HL-60 (cell line): ENCODE measurements at regions not wholly inside any gene's neighbourhood (a gene's known extent, or its start where the extent isn't known, plus 50 kb on each side); places are given as distances from the start of the nearest gene placed in this dataset.

Experiments
- DNase-seq, 2 experiments: peaks; one replicate each; pipeline ENCODE4 v3.0.0-alpha.2; 2010 to 2020; ENCODE audit warnings: low read depth in 1 of 2, low spot score in 1 of 2
- H3K27ac ChIP-seq: fragments of 250-450 bp; sonication (Bioruptor Pico); replicated peaks from 2 replicates; pipeline ENCODE4 v1.5.1; 2020; ENCODE audit warnings: mild to moderate bottlenecking, moderate library complexity
- H3K27me3 ChIP-seq: fragments of 250-450 bp; sonication (Bioruptor Pico); 2 replicates; pipeline ENCODE4 v1.5.1; 2021; ENCODE audit warnings: mild to moderate bottlenecking, moderate library complexity; ENCODE audit not compliant: insufficient read depth, poor library complexity, severe bottlenecking
- H3K4me3 ChIP-seq: replicated peaks from 2 replicates; pipeline ENCODE4 v1.5.1; 2011; ENCODE audit warnings: mild to moderate bottlenecking, control low read depth, low read length; ENCODE audit not compliant: insufficient read depth
- CTCF ChIP-seq: IDR thresholded peaks from one replicate; pipeline ENCODE4 v1.5.1; 2011; ENCODE audit warnings: low read length, control low read depth, inconsistent platforms; ENCODE audit not compliant: insufficient read depth
- GABPA ChIP-seq: IDR thresholded peaks from 2 replicates; pipeline ENCODE4 v1.6.1; 2012; ENCODE audit warnings: low read depth
- POLR2AphosphoS5 ChIP-seq: IDR thresholded peaks from 2 replicates; pipeline ENCODE4 v1.6.1; 2012; ENCODE audit warnings: low read depth
- SPI1 ChIP-seq: IDR thresholded peaks from 2 replicates; pipeline ENCODE4 v1.6.1; 2012; ENCODE audit warnings: low read depth, mild to moderate bottlenecking, borderline replicate concordance
- TF ChIP-seq, protein P1 (sequence below): IDR thresholded peaks from 2 replicates; pipeline ENCODE4 v1.6.1; 2012; ENCODE audit warnings: low read depth; ENCODE audit not compliant: insufficient replicate concordance

GRCh38 chr14:101506926-101507835 lies 54.1 kb upstream of the DIO3 start:
- H3K27me3 ChIP-seq: no peaks in the 10 kb centered on the region
- DNase-seq: no peak
- no peak overlapping the region for H3K4me3 ChIP-seq
- TF ChIP-seq POLR2AphosphoS5 (no peak), CTCF (no peak), SPI1 (no peak), GABPA (no peak)
- TF ChIP-seq, protein P1, sequence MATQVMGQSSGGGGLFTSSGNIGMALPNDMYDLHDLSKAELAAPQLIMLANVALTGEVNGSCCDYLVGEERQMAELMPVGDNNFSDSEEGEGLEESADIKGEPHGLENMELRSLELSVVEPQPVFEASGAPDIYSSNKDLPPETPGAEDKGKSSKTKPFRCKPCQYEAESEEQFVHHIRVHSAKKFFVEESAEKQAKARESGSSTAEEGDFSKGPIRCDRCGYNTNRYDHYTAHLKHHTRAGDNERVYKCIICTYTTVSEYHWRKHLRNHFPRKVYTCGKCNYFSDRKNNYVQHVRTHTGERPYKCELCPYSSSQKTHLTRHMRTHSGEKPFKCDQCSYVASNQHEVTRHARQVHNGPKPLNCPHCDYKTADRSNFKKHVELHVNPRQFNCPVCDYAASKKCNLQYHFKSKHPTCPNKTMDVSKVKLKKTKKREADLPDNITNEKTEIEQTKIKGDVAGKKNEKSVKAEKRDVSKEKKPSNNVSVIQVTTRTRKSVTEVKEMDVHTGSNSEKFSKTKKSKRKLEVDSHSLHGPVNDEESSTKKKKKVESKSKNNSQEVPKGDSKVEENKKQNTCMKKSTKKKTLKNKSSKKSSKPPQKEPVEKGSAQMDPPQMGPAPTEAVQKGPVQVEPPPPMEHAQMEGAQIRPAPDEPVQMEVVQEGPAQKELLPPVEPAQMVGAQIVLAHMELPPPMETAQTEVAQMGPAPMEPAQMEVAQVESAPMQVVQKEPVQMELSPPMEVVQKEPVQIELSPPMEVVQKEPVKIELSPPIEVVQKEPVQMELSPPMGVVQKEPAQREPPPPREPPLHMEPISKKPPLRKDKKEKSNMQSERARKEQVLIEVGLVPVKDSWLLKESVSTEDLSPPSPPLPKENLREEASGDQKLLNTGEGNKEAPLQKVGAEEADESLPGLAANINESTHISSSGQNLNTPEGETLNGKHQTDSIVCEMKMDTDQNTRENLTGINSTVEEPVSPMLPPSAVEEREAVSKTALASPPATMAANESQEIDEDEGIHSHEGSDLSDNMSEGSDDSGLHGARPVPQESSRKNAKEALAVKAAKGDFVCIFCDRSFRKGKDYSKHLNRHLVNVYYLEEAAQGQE: no peak
- no peak overlapping the region for H3K27ac ChIP-seq

DNA sequence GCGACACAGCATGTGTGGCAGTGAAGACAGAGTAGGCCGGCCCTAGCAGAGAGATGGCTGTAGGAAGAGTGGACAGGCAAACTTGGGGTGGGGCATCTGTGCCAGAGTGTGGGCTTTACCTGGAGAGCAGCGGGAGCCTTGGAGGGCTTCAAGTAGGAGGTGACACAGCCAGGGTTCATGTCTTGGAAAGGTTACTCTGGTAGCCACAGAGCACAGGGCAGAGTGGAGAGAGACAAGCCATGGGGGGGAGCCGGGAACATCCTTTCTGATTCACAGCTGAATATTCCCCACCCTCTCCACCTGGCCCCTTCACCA lies 53.5 kb upstream of the DIO3 start:
- TF ChIP-seq GABPA (no peak), POLR2AphosphoS5 (no peak), SPI1 (no peak), CTCF (no peak)
- TF ChIP-seq, protein P1: no peak
- Histone ChIP-seq H3K4me3 (no peak overlapping the region), H3K27me3 (no peaks in the 10 kb centered on the region), H3K27ac (no peak overlapping the region)
- no peak for DNase-seq

GRCh38 chr14:101508196-101508947 lies 52.9 kb upstream of the DIO3 start:
- H3K27me3 ChIP-seq: no peaks in the 10 kb centered on the region

More at GRCh38 chr14:101508196-101508947, 52.9 kb upstream of the DIO3 start:
- H3K27ac ChIP-seq: no peak overlapping the region
- TF ChIP-seq SPI1: no peak
- TF ChIP-seq GABPA: no peak
- no peak for TF ChIP-seq CTCF
- TF ChIP-seq POLR2AphosphoS5: no peak
- TF ChIP-seq, protein P1: no peak
- DNase-seq: no peak
- H3K4me3 ChIP-seq: no peak overlapping the region
